GM23248 (cell line): ENCODE measurements at regions not wholly inside any gene's neighbourhood (a gene's known extent, or its start where the extent isn't known, plus 50 kb on each side); places are given as distances from the start of the nearest gene placed in this dataset.

Experiments
- DNase-seq: peaks from one replicate; pipeline ENCODE4 v3.0.0-alpha.2; 2015
- H2AFZ ChIP-seq: fragments of 200-600 bp; sonication (generic); 2 replicates; pipeline ENCODE4 v1.6.1; 2016; ENCODE audit warnings: antibody characterized with exemption
- H3F3A ChIP-seq: fragments of 200-600 bp; sonication (generic); 2 replicates; pipeline ENCODE4 v1.6.1; 2016; ENCODE audit warnings: mild to moderate bottlenecking, antibody characterized with exemption, mixed run types; ENCODE audit not compliant: insufficient read depth
- H3K27ac ChIP-seq: fragments of 200-600 bp; sonication (generic); 2 replicates; pipeline ENCODE4 v1.5.1; 2016; ENCODE audit warnings: mild to moderate bottlenecking
- H3K27me3 ChIP-seq: fragments of 200-600 bp; sonication (generic); replicated peaks from 2 replicates; pipeline ENCODE4 v1.6.1; 2016; ENCODE audit warnings: mild to moderate bottlenecking; ENCODE audit not compliant: insufficient read depth
- H3K36me3 ChIP-seq: fragments of 200-600 bp; sonication (generic); 2 replicates; pipeline ENCODE4 v1.6.1; 2016; ENCODE audit warnings: low read depth, mild to moderate bottlenecking
- H3K4me1 ChIP-seq: fragments of 200-600 bp; sonication (generic); 2 replicates; pipeline ENCODE4 v1.6.1; 2016; ENCODE audit warnings: mild to moderate bottlenecking; ENCODE audit not compliant: insufficient read depth
- H3K4me2 ChIP-seq: fragments of 200-600 bp; sonication (generic); one replicate; pipeline ENCODE4 v1.6.1; 2016; ENCODE audit warnings: mild to moderate bottlenecking; ENCODE audit not compliant: unreplicated experiment
- H3K4me3 ChIP-seq: fragments of 200-600 bp; sonication (generic); 2 replicates; pipeline ENCODE4 v1.5.1; 2016; ENCODE audit warnings: mild to moderate bottlenecking
- H3K79me2 ChIP-seq: fragments of 200-600 bp; sonication (generic); 2 replicates; pipeline ENCODE4 v1.6.1; 2016; ENCODE audit warnings: mild to moderate bottlenecking; ENCODE audit not compliant: insufficient read depth
- H3K9ac ChIP-seq: fragments of 200-600 bp; sonication (generic); 2 replicates; pipeline ENCODE4 v1.6.1; 2016; ENCODE audit warnings: mild to moderate bottlenecking
- H3K9me2 ChIP-seq: fragments of 200-600 bp; sonication (generic); 2 replicates; pipeline ENCODE4 v1.6.1; 2016; ENCODE audit warnings: mixed run types, mild to moderate bottlenecking, moderate library complexity; ENCODE audit not compliant: insufficient read depth
- H3K9me3 ChIP-seq: fragments of 200-600 bp; sonication (generic); one replicate; pipeline ENCODE4 v1.6.1; 2017; ENCODE audit warnings: low read depth
- H4K20me1 ChIP-seq: fragments of 200-600 bp; sonication (generic); 2 replicates; pipeline ENCODE4 v1.6.0; 2016; ENCODE audit not compliant: insufficient read depth
- EZH2 ChIP-seq: fragments of 200-600 bp; sonication (generic); IDR thresholded peaks from 2 replicates; pipeline ENCODE4 v1.6.1; 2018; ENCODE audit warnings: antibody characterized with exemption, mild to moderate bottlenecking; ENCODE audit not compliant: insufficient read depth, poor library complexity, severe bottlenecking
- EZH2phosphoT487 ChIP-seq: fragments of 200-600 bp; sonication (generic); IDR thresholded peaks from 2 replicates; pipeline ENCODE4 v1.6.1; 2018; ENCODE audit warnings: antibody characterized with exemption, moderate library complexity, mild to moderate bottlenecking, low read depth; ENCODE audit not compliant: insufficient read depth
- WGBS, 2 experiments: methylation state at CpG; one replicate each; pipeline ENCODE4 v1.1.6; 2015 to 2017; ENCODE audit warnings: low lambda C conversion rate in 2 of 2, low coverage in 1 of 2; ENCODE audit errors: missing lambda C conversion rate in 2 of 2; 5-methylcytosine and 5-hydroxymethylcytosine counted together
- in situ Hi-C: fragments of 300-500 bp; cut with MboI; formaldehyde crosslinking; loops from 2 replicates; pipeline ENCODE4 v1.15.0; 2020

DNA sequence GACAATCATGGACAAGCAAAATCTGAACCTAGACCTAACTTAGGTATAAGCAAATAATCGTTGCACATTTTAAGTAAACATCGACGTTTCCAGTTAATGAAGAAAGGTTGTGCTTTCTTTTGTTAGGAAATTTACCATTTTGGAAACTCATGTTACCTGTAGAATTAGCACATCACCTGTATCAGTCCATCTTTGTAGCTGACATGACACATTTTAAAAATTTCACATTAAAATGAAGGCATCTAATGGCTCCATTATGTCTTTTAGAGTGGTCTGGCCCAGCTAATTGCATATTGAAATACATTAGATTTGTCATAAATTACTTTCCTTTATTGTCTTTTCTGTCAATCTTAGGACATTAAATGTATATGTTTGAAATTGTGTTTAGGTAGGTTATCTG is 119.0 kb upstream of the MGAT5 start:
- no peak for TF ChIP-seq EZH2phosphoT487
- no peak for TF ChIP-seq EZH2
- in situ Hi-C loops: no loop called here
- no peak overlapping the region for H3K4me3 ChIP-seq

GRCh38 chr2:134135793-134136192 is 118.1 kb upstream of the MGAT5 start:
- H3K27ac ChIP-seq: no peak overlapping the region
- no peak for DNase-seq
- no peaks in the 10 kb centered on the region for H3K27me3 ChIP-seq
- TF ChIP-seq EZH2 (no peak), EZH2phosphoT487 (no peak)
- in situ Hi-C loops: no loop called here
- H3K79me2 ChIP-seq: peaks cover 41% of the 10 kb centered on the region
- H4K20me1 ChIP-seq: no peaks in the 10 kb centered on the region
- H3K9me2 ChIP-seq: no peaks in the 10 kb centered on the region
- peaks cover 9% of the 10 kb centered on the region; the same call in 1 of the 2 replicates for H3F3A ChIP-seq
- H3K4me1 ChIP-seq: peaks cover 20% of the 10 kb centered on the region
- H3K4me2 ChIP-seq: no peak overlapping the region
- H3K36me3 ChIP-seq: no peaks in the 10 kb centered on the region
- H2AFZ ChIP-seq: no peak overlapping the region
- 70 to 71% methylated on average over 2 of the region's 2 CpGs for WGBS, 2 experiments
- no peaks in the 10 kb centered on the region for H3K9me3 ChIP-seq
- no peak overlapping the region for H3K9ac ChIP-seq
- H3K4me3 ChIP-seq: no peak overlapping the region

More for the DNA sequence above, 119.0 kb upstream of the MGAT5 start:
- H3K9ac ChIP-seq: no peak overlapping the region
- peaks cover 20% of the 10 kb centered on the region for H3K4me1 ChIP-seq
- 88 to 90% methylated on average over 3 of the region's 3 CpGs for WGBS, 2 experiments
- no peak overlapping the region for H3K4me2 ChIP-seq
- peaks cover 9% of the 10 kb centered on the region; the same call in 1 of the 2 replicates for H3F3A ChIP-seq
- no peak overlapping the region for H3K27ac ChIP-seq
- H3K27me3 ChIP-seq: no peaks in the 10 kb centered on the region
- DNase-seq: no peak
- H3K9me2 ChIP-seq: no peaks in the 10 kb centered on the region
- H3K36me3 ChIP-seq: no peaks in the 10 kb centered on the region
- no peaks in the 10 kb centered on the region for H4K20me1 ChIP-seq
- H3K79me2 ChIP-seq: peaks cover 48% of the 10 kb centered on the region
- no peak overlapping the region for H2AFZ ChIP-seq
- H3K9me3 ChIP-seq: no peaks in the 10 kb centered on the region

DNA sequence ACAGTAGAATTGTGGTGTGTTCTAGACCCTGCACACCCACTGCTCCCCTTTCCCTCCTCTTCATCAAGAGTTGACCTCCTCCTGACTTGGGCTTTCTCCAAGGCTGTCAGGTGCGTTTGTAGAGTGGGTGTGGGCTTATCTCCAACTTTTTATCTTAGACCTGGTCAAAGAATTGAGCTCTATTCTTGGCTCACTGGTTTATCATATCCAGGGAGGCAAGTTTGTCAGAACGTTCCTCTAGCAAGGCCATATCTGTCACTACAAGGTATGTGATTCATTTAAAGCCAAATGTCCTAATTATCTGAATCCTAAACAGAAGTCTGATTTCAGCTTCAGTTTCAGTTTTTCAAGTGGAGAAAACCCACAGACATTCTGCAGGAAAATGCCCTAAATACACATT is 117.1 kb upstream of the MGAT5 start:
- WGBS, 2 experiments: 46 to 53% methylated on average over 2 of the region's 2 CpGs
- Histone ChIP-seq H2AFZ (no peak overlapping the region), H3K9me3 (no peaks in the 10 kb centered on the region), H3F3A (peaks cover 9% of the 10 kb centered on the region; the same call in 1 of the 2 replicates), H3K36me3 (no peaks in the 10 kb centered on the region), H3K9me2 (no peaks in the 10 kb centered on the region), H3K4me2 (peak overlapping the region; percentile 59), H3K79me2 (peaks cover 31% of the 10 kb centered on the region), H3K9ac (no peak overlapping the region), H3K27me3 (no peaks in the 10 kb centered on the region), H3K4me1 (peaks cover 20% of the 10 kb centered on the region), H3K27ac (peak overlapping the region; percentile 13), H4K20me1 (no peaks in the 10 kb centered on the region), H3K4me3 (peak overlapping the region; percentile 38)
- TF ChIP-seq EZH2 (no peak), EZH2phosphoT487 (no peak)
- DNase-seq: no peak
- in situ Hi-C loops: no loop called here

GRCh38 chr2:134137182-134137611 is 116.7 kb upstream of the MGAT5 start:
- Histone ChIP-seq H3K27ac (peak overlapping the region; percentile 17), H3K27me3 (no peaks in the 10 kb centered on the region), H2AFZ (peak overlapping the region; percentile 28; the same call in 1 of the 2 replicates), H3K4me1 (peaks cover 20% of the 10 kb centered on the region), H3K9ac (no peak overlapping the region), H3K4me3 (peak overlapping the region; percentile 38), H4K20me1 (no peaks in the 10 kb centered on the region), H3K4me2 (peak overlapping the region; percentile 59), H3K9me2 (no peaks in the 10 kb centered on the region), H3F3A (peaks cover 9% of the 10 kb centered on the region; the same call in 1 of the 2 replicates), H3K79me2 (peaks cover 26% of the 10 kb centered on the region), H3K9me3 (no peaks in the 10 kb centered on the region), H3K36me3 (no peaks in the 10 kb centered on the region)
- TF ChIP-seq EZH2phosphoT487 (no peak), EZH2 (no peak)
- in situ Hi-C loops: no loop called here
- peak; percentile 73 for DNase-seq
- 27 to 34% methylated on average over 5 of the region's 5 CpGs for WGBS, 2 experiments

GRCh38 chr2:134138115-134138514 is 115.8 kb upstream of the MGAT5 start:
- WGBS, 2 experiments: 87 to 91% methylated on average over 2 of the region's 2 CpGs
- Histone ChIP-seq H3K9me2 (no peaks in the 10 kb centered on the region), H3K27ac (0 out of 2 replicates have a peak overlapping the region, but pooled peaks have one; percentile 17), H2AFZ (no peak overlapping the region), H3K9ac (no peak overlapping the region), H4K20me1 (no peaks in the 10 kb centered on the region), H3K79me2 (peaks cover 24% of the 10 kb centered on the region), H3K9me3 (no peaks in the 10 kb centered on the region), H3F3A (peaks cover 9% of the 10 kb centered on the region; the same call in 1 of the 2 replicates), H3K4me2 (peak overlapping the region; percentile 59), H3K4me1 (peaks cover 25% of the 10 kb centered on the region), H3K4me3 (no peak overlapping the region), H3K27me3 (no peaks in the 10 kb centered on the region), H3K36me3 (no peaks in the 10 kb centered on the region)
- TF ChIP-seq EZH2 (no peak), EZH2phosphoT487 (no peak)
- in situ Hi-C loops: no loop called here
- peak; percentile 43 for DNase-seq
